HG02884 (cell line): ENCODE measurements at regions not wholly inside any gene's neighbourhood (a gene's known extent, or its start where the extent isn't known, plus 50 kb on each side); places are given as distances from the start of the nearest gene placed in this dataset.
"Not testable (repeated sequence)": the region's sequence is repeated elsewhere in the genome, so short reads cannot be mapped to it uniquely, and the experiment has no call there.

Experiments used
- ATAC-seq: cut with Tn5 transposase; IDR thresholded peaks from one replicate; pipeline ENCODE4 v1.9.1; 2021; ENCODE audit warnings: mild to moderate bottlenecking, moderate library complexity; ENCODE audit not compliant: unreplicated experiment

- no peak for ATAC-seq
Observed at GRCh38 chr5:152606776-152607364, 201.8 kb upstream of the NMUR2 start.

GRCh38 chr5:152607401-152608160, 202.5 kb upstream of the NMUR2 start:
- ATAC-seq: no peak

GRCh38 chr5:152608458-152608857, 203.4 kb upstream of the NMUR2 start:
- no peak for ATAC-seq

- no peak for ATAC-seq
Observed at GRCh38 chr5:152619756-152620155, 214.7 kb upstream of the NMUR2 start.

GRCh38 chr5:152622628-152623027, 217.5 kb upstream of the NMUR2 start:
- ATAC-seq: no peak

- ATAC-seq: no peak
Observed at GRCh38 chr5:152623951-152624350, 218.9 kb upstream of the NMUR2 start.

- ATAC-seq: no peak
Observed at GRCh38 chr5:152625696-152626095, 220.6 kb upstream of the NMUR2 start.

- ATAC-seq: no peak
Observed at GRCh38 chr5:152631221-152631620, 226.1 kb upstream of the NMUR2 start.

GRCh38 chr5:152632360-152632759, 227.3 kb upstream of the NMUR2 start:
- no peak for ATAC-seq

GRCh38 chr5:152634586-152634985, 229.5 kb upstream of the NMUR2 start:
- no peak for ATAC-seq

- ATAC-seq: no peak
Observed at GRCh38 chr5:152638996-152639552, 234.0 kb upstream of the NMUR2 start.

GRCh38 chr5:152641970-152642805, 237.1 kb upstream of the NMUR2 start:
- no peak for ATAC-seq

GRCh38 chr5:152642880-152643279, 237.8 kb upstream of the NMUR2 start:
- ATAC-seq: no peak

GRCh38 chr5:152644029-152644728, 239.1 kb upstream of the NMUR2 start:
- no peak for ATAC-seq

- ATAC-seq: no peak
Observed at GRCh38 chr5:152649609-152650008, 244.5 kb upstream of the NMUR2 start.

GRCh38 chr5:152650413-152650812, 245.3 kb upstream of the NMUR2 start:
- no peak for ATAC-seq

- not testable (repeated sequence) for ATAC-seq
Observed at GRCh38 chr5:152659470-152659869, 254.4 kb upstream of the NMUR2 start.

GRCh38 chr5:152673601-152674000, 268.5 kb upstream of the NMUR2 start:
- ATAC-seq: no peak

GRCh38 chr5:152674403-152674802, 269.3 kb upstream of the NMUR2 start:
- no peak for ATAC-seq

- no peak for ATAC-seq
Observed at GRCh38 chr5:152676196-152676595, 271.1 kb upstream of the NMUR2 start.

GRCh38 chr5:152683205-152683604, 278.1 kb upstream of the NMUR2 start:
- ATAC-seq: no peak
